GM18858 (cell line): ENCODE measurements at regions not wholly inside any gene's neighbourhood (a gene's known extent, or its start where the extent isn't known, plus 50 kb on each side); places are given as distances from the start of the nearest gene placed in this dataset.

ENCODE experiments used
- ATAC-seq: cut with Tn5 transposase; IDR thresholded peaks from one replicate; pipeline ENCODE4 v1.9.1; 2021; ENCODE audit not compliant: unreplicated experiment

DNA sequence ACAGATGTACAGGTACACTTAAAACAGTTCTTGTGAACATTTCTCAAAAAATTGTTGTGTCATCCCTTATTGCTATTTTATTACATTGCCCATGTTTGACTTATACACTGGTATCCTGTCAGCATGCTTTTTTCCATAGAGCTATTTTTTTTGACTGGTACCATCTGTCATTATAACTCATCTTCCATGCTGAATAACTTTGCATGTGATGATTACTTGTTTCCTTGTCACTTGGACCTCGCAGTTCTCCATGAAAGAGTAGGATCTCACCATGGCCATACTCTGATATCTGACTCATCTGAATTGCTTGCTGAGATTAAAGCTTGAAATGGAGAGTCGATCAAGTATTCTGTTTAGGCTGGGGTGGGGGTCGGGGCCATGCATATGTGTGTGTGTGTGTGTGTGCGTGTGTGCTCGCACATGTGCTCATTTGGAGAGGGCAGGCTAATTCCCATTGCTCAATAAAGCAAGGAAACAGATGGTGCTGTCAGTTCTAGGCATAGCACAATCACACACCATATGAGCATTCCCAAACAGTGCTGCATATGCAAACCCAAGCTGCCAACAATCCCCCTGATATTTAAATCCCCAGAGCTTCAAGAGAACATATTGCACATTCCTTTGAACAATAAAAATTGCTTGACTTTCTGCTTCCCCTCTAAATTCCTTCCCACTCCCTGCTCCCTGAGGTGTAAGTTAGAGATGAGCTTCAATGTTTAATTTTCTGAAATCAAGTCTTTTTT lies 62.9 kb downstream of the NHLRC3 start:
- ATAC-seq: no peak

DNA sequence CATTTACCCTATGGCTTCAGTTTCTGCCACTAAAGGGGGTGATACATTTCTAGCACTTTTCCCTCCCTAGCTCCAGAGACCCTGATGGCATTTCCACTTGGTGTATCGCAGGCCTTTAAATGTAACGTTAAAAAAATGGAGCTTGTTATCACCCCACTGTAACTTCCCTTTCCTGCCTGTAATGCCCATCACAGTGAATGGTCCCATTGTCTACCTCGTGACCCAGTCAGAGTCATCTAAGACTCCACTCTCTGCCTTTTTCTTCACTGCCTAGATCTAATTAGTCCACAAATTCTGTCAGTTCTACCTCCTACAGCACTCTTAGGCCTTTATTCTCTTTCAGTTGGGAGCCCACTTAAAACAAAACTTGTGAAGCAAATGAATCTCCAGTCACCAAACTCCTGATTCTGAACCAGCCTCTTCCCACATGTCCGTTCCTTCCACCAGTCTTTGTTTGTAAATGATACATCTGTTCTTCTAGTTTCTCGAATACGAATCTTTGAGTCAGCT lies 64.8 kb downstream of the NHLRC3 start:
- ATAC-seq: no peak

GRCh38 chr13:39105110-39105509 lies 66.9 kb downstream of the NHLRC3 start:
- ATAC-seq: no peak

DNA sequence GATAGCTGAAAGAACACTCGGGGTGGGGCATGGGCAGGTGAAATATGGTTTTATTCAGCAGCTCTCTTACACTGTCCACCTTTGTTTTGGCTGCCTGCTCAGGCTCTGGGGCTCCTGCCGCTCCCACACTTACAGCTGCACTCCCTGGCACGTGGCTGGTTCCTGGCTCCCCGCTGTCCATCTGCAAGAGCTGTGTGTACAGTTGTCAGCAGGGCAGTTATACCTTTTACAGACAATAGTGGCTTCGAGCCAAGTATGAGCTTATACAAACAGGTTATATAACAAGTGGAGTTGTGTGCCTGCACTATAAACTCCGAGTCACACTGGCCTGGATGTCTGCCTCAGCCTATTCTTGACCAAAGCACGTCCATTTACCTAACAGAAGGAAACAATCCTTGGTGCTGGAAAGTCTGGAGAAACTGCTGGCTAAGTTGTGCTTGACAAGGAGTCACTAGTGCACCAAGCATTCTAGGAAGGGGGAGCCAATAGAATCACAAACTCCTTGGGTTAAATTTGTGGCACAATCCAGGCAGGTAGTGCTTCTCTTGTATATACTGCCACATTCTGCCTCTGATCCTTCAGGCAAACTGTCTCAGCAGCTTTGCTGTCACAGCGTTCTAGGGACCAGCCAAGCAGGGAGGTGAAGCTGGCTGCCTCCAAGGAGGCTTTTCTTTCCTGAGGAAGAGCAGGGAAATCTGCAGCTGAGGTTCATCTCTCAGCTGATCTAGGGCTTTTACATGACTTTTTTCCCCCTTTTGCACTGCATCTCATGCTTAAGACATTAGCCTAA lies 68.2 kb downstream of the NHLRC3 start:
- ATAC-seq: no peak

- ATAC-seq: no peak
Measured at GRCh38 chr13:39107561-39107960, 69.3 kb downstream of the NHLRC3 start.

DNA sequence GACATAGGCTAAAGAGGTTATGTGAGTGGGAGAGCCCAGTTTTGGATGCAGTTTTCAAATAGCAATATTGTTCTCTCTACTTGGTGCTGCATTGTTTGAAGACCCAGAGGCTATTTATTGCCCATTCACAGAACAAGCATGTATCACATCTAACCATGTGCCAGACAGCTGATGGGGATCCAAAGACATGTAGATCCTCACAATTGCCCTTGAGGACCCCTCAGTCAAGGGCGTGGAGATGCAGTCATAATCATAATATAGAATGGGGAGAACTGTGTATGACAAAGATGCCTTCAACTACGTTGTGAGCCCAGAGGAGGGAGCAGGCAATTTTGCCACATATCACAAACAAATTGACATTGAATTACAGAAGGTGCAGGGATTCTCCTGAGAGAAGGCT lies 70.5 kb downstream of the NHLRC3 start:
- ATAC-seq: no peak

GRCh38 chr13:39110518-39111097 lies 72.4 kb downstream of the NHLRC3 start:
- ATAC-seq: no peak

DNA sequence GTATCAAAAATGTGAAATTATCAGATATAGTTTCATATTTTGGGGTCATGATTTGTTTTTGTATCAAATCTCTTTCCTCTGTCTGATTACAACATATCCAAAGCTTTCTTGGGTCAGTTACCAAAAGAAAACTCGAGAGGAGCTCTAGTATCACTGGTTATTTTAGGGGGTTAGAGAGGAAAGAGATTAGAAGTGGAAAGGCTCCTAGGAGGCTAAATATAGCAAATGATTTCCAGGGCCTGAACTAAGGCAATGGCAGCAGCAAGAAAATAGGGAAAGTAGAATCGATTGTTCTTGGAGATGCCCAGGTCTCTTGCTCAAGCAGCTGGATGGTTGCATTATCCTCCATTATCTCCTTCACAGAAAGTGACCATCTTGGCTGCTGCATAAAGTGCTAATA lies 72.9 kb downstream of the NHLRC3 start:
- no peak for ATAC-seq

DNA sequence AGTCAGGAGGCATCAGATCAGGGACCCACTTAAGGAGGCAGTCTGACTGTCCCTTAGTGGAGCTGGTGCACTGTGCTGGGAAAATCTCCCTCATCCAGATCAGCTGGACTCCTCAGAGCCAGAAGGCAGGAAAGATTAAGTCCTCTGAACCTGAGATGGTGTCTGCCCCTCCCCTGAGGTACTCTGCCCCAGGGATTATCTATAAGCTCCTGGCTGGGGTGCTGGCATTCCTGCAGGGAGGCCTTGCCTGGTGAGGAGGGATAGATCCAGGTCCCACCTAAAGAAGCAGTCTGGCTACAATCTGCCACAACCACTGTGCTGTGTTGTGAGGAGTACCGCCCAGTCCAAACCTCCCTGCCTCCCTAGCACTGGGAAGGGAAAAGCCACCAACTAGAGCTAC lies 81.2 kb downstream of the NHLRC3 start:
- ATAC-seq: no peak

- no peak for ATAC-seq
Measured at GRCh38 chr13:39123578-39123977, 85.3 kb downstream of the NHLRC3 start.

GRCh38 chr13:39129213-39129612 lies 91.0 kb downstream of the NHLRC3 start:
- ATAC-seq: no peak

DNA sequence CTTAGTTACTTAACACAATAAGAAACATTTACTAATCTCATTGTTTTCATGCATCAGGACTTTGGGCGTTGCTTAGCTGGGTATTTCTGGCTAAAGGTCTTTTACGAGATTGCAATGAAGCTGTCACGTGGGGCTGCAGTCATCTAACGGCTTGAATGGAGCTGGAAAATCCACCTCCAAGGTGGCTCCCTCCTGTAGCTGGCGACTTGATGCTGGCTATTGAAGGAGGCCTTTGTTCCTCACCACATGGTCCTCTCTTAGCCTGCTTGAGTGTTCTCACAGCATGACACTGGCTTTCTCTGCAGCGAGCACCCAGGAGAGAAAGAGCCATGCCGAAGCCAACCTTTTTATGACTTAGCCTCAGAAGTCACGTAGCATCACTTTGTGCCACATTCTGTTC lies 92.0 kb downstream of the NHLRC3 start:
- no peak for ATAC-seq

DNA sequence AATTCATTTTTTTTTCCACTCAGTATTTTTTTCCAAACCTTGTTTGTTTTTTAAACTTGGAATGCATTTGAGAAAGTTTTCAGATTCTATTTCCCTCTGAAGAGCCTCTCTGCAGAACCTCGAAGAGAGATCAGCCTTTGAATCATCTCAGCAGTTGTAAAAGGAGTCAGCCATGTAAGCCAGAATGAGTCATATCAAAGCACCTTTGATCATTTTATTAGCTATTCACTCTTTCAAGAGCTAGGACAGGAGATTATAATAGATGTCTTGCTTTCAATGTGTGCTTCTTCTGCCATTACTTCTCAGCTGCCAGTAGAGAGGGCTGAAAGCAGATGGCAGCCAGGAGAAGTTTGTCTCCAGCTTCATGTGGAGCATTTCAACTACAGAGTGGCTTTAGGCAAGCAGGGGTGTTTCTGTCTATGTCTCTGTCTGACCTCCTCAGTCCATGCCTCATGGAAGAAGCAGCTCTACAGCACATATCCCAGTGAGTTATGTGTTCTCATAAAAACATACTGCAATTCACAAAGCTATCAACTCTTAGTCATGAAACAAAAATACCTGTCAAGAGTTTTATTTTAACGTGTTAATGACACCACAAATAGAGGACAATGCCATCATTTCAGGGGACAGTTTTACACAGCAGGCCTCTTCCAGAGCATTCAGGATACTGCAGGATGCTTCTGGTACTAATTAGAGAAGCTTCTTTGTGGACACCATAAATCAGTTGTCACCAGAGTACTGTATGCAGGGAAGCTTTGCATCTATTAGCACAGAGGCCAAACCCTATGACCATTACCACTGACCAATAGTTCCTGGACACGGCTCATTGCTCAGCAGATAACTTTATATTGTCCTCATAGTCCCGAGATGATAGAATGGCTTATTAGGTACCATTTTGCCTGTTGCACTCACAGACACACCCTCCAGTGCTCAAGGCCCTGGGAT lies 94.3 kb downstream of the NHLRC3 start:
- ATAC-seq: no peak

DNA sequence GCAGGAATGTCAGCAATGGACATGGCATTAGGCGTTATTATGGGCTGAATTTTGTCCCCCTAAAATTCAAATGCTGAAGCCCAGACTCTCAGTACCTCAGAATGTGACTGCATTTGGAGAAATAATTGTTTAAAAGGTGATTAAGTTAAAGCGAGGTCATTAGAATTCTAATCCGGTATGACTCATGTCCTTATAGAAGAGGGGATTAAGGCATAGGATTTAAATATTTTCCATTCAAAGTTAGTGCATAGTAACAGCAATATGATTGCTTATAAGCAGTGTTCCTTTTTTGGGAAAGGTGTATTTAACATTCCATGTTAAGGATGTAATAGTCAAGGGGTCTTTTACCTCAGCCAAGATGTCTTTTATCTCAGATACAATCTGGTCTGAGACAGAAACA lies 95.5 kb downstream of the NHLRC3 start:
- ATAC-seq: no peak

DNA sequence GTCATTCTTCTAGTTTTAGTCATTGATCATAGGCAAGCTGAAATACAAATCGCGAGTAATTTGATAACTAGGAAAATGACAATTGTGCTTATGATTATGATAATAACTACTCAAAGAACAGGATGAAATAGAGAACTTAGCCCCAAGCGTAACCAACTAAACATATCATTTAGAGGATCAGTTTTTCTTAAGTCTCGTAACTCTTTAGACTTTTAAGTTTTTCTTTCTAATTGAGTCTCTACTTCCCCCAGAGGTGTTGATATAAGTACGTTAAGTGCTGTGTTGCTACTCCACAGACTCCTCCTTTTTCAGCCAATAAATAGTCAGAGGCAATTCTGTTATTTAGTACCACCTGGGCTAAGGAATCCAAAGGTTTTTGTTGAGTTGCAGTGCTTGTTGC lies 96.3 kb downstream of the NHLRC3 start:
- no peak for ATAC-seq

- no peak for ATAC-seq
Measured at GRCh38 chr13:39144391-39144790, 106.1 kb downstream of the NHLRC3 start.

GRCh38 chr13:39144941-39145533 lies 106.8 kb downstream of the NHLRC3 start:
- no peak for ATAC-seq

DNA sequence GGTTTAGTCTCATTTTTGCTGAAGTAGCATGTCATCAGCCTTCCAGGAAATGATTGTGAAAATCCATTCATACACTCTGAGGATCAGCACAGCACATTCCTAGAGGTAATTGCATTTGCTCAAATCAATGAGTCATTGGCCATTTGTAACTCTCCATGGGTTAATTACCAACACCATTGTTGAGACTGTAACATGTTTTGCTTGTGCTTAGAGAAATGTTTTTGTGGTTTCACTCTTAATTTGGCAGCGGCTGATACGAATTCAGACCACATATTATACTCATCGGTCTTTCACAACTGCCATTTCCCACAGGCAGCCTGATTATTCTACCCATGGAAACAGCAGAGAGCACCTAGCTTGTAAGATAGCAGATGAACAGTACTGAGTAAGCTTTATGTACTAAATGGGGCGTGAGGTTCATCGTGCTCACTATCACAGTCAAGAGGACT lies 110.3 kb downstream of the NHLRC3 start:
- ATAC-seq: no peak

- no peak for ATAC-seq
Measured at GRCh38 chr13:39149896-39150295, 111.6 kb downstream of the NHLRC3 start.

DNA sequence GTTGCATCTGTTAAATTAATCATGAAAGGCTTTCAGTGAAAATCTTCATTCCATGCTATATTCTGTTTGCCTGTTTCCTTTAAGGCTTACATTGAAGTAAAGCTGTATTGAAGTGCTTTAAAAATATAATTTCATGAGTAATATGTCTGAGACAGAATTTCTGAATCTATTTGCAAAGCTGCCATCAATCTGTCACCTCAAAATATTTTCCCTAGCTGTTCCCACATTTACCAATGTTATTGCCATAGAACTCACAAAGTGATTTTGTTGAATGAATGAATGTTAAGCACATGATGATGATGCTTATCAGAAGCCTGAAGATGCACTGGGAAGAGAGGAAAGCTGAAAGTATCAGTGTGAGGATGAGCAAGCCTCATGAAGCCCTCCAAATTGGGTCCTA lies 115.8 kb downstream of the NHLRC3 start:
- no peak for ATAC-seq
